ENCODE measurements at regions not wholly inside any gene's neighbourhood (a gene's known extent, or its start where the extent isn't known, plus 50 kb on each side); places are given as distances from the start of the nearest gene placed in this dataset.
"Not testable (repeated sequence)": the region's sequence is repeated elsewhere in the genome, so short reads cannot be mapped to it uniquely, and the experiment has no call there.

DNA sequence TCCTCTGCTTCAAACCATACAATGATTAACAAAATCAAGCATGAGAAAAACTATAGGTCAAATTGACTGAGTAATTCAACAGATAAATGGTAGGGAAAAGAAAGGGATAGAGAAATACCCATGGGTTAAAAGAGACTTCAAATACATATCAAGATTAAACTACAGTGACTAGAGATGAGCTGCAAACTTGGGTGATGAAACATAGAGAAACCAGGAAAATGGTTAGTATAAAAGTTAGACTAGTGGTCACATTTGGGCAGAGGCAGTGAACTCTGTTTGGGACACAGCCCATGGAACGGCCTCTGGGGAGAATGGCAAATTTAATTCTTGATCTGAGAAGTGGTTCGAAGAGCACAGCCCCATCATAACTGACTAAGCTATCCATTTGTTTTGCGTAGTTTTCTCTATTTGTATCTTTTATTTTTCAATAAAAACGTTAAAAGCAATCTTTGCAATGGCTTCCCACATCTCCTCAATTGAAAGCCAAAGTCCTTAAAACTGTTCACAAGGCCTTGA lies 99.4 kb downstream of the APIP start:
- FAIRE-seq (no peak), DNase-seq (ENCODE audit: insufficient read length, low spot score) (no peak)
- TF ChIP-seq POLR2A (IDR thresholded peaks at IDR 0.05; ENCODE audit: low read depth, low read length) (no peak), POLR2AphosphoS5 (IDR thresholded peaks at IDR 0.05; ENCODE audit: low read depth, low read length) (no peak), TAF1 (IDR thresholded peaks at IDR 0.05; ENCODE audit: low read depth, low read length) (no peak), SPI1 (IDR thresholded peaks at IDR 0.05; ENCODE audit: low read depth, low read length) (no peak), PAX5 (IDR thresholded peaks at IDR 0.05; ENCODE audit: insufficient read depth, low read length, severe bottlenecking) (no peak), POU2F2 (IDR thresholded peaks at IDR 0.05; ENCODE audit: low read depth, low read length) (no peak)

DNA sequence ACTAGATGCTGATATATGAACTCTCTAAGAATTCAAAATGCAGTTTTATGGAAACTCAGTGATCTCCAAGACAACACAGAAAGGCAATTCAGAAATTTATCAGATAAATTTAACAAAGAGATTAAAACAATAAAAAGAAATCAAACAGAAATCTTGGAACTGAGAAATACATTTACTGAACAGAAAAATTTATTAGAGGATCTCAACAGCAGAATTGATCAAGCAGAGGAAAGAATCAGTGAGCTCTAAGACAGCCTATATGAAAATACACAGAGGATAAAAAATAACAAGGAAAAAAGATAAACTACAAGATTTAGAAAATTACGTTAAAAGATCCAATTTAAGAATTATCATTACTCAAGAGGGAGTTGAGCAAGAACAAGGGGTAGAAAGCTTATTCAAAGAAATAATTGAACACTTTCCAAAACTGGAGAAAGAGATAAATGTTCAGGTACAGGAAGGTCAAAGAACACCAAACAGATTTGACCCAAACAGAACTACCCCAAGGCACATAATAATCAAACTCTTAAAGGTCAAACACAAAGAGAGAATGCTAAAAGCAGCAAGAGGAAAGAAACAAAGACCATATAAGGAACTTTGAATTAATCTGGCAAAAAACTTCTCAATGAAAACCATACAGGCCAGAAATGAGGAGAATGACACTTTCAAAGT lies 103.1 kb downstream of the APIP start:
- TF ChIP-seq POLR2AphosphoS5 (IDR thresholded peaks at IDR 0.05; ENCODE audit: low read depth, low read length) (no peak), TAF1 (IDR thresholded peaks at IDR 0.05; ENCODE audit: low read depth, low read length) (no peak), SPI1 (IDR thresholded peaks at IDR 0.05; ENCODE audit: low read depth, low read length) (no peak), PAX5 (IDR thresholded peaks at IDR 0.05; ENCODE audit: insufficient read depth, low read length, severe bottlenecking) (no peak), POLR2A (IDR thresholded peaks at IDR 0.05; ENCODE audit: low read depth, low read length) (no peak), POU2F2 (IDR thresholded peaks at IDR 0.05; ENCODE audit: low read depth, low read length) (no peak)
- FAIRE-seq (no peak), DNase-seq (ENCODE audit: insufficient read length, low spot score) (no peak)

DNA sequence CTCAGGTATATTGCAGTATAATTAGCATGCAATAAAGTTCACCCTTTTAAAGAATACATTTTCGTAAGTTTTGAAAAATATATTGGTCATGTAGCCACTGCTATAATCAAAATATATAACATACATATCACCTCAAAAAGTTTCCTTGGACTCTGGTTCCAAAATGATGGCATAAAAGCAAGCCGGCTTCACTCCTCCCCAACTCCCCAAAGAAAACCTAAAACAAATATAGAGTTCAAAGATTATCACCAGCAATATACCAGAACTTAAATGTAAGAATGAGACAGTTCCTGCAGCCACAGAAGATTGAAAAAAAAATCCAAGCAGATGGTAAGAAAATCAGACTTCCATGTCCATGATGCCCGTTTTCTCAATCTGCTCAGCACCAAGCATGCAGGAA lies 104.3 kb downstream of the APIP start:
- TF ChIP-seq POLR2A (IDR thresholded peaks at IDR 0.05; ENCODE audit: low read depth, low read length): no peak
- no peak for TF ChIP-seq SPI1 (IDR thresholded peaks at IDR 0.05; ENCODE audit: low read depth, low read length)
- TF ChIP-seq POLR2AphosphoS5 (IDR thresholded peaks at IDR 0.05; ENCODE audit: low read depth, low read length): no peak
- TF ChIP-seq PAX5 (IDR thresholded peaks at IDR 0.05; ENCODE audit: insufficient read depth, low read length, severe bottlenecking): no peak
- TF ChIP-seq TAF1 (IDR thresholded peaks at IDR 0.05; ENCODE audit: low read depth, low read length): no peak
- no peak for TF ChIP-seq POU2F2 (IDR thresholded peaks at IDR 0.05; ENCODE audit: low read depth, low read length)
- FAIRE-seq: no peak
- no peak for DNase-seq (ENCODE audit: insufficient read length, low spot score)

DNA sequence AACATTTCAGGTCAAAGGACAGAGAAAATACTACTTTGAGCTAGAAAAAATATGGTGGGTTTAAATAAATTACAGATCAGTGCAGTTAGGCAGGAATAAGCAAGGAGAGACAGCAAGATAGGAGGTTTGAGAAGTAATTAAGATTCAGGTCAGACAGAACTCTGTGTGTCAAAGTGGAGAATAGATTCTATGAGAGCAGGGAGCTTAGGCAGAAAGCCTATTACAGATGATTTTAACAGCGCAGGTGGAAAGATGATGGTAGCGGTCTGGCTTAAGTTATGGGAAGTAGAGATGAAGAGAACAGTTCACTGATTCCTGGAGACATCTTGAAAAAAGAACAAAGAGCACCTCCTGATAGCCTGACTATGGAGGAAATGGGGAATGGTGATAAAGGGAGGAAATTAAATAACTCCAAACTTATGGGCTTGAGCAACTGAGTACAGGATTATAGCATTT lies 106.0 kb downstream of the APIP start:
- FAIRE-seq (no peak), DNase-seq (ENCODE audit: insufficient read length, low spot score) (no peak)
- TF ChIP-seq TAF1 (IDR thresholded peaks at IDR 0.05; ENCODE audit: low read depth, low read length) (no peak), PAX5 (IDR thresholded peaks at IDR 0.05; ENCODE audit: insufficient read depth, low read length, severe bottlenecking) (no peak), POU2F2 (IDR thresholded peaks at IDR 0.05; ENCODE audit: low read depth, low read length) (no peak), SPI1 (IDR thresholded peaks at IDR 0.05; ENCODE audit: low read depth, low read length) (no peak), POLR2AphosphoS5 (IDR thresholded peaks at IDR 0.05; ENCODE audit: low read depth, low read length) (no peak), POLR2A (IDR thresholded peaks at IDR 0.05; ENCODE audit: low read depth, low read length) (no peak)

DNA sequence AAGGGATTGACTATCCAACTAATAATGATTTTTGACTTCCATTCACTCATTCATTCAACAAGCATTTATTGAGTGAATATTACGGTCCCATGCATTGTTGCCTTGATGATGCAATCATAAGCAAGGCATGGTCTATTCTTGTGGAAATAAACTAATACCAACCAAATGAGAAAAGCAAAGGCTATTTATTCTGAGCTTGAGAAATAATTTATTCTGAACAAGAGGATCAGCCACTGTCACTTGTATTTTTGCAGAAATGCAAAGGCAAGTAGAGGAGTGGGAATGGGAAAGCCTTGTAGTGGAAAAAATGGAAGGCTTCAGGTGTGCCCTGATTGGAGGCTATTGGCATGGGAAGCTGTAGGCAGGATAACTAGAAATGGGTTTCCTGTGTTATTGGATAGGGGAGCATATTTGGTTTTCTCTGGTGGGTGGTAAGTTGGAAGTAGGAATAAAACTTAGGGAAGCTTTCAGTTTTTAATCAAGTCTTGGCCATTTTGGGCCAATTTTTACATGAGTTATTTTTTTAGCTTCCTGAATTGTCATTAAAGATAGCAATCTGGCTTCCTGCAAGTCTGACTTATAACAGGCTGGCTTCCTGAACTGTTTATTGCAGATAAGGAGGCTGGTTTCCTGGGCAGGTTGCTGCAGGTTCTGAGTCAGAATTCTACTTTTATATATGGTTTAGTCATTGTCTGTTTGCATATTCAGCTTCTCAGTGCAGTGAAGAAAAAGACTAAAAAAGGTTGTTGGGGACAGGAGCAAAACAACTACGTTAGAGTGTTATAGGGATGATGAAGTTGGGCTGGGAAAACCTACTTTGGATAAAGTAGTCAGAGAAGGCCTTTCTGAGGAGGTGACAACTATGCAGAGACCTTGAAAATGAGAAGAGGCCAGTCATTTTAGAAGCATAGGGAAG lies 106.7 kb downstream of the APIP start:
- TF ChIP-seq POLR2AphosphoS5 (IDR thresholded peaks at IDR 0.05; ENCODE audit: low read depth, low read length) (no peak), SPI1 (IDR thresholded peaks at IDR 0.05; ENCODE audit: low read depth, low read length) (no peak), POU2F2 (IDR thresholded peaks at IDR 0.05; ENCODE audit: low read depth, low read length) (no peak), POLR2A (IDR thresholded peaks at IDR 0.05; ENCODE audit: low read depth, low read length) (no peak), TAF1 (IDR thresholded peaks at IDR 0.05; ENCODE audit: low read depth, low read length) (no peak), PAX5 (IDR thresholded peaks at IDR 0.05; ENCODE audit: insufficient read depth, low read length, severe bottlenecking) (no peak)
- FAIRE-seq (no peak), DNase-seq (ENCODE audit: insufficient read length, low spot score) (no peak)

DNA sequence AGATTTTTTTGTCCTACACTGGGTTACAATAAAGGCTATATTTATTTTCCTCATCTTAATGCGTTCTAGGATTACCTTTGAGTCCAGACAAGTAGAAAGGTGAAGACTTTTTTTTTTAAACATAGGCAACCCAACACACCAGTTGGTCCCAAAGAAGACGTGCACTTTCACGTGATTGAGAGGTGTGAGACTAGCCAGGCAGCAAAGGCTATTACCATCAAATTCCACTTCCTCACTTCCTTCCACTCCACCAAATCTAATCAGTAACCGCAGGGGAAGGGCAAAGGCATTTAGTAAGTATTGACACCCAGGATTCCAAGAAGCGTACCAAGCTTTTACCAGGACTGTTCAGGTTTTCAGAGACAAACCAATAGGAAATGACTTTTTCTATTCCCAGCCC lies 109.3 kb downstream of the APIP start:
- no peak for FAIRE-seq
- DNase-seq (ENCODE audit: insufficient read length, low spot score): no peak
- TF ChIP-seq POLR2AphosphoS5 (IDR thresholded peaks at IDR 0.05; ENCODE audit: low read depth, low read length): no peak
- no peak for TF ChIP-seq SPI1 (IDR thresholded peaks at IDR 0.05; ENCODE audit: low read depth, low read length)
- TF ChIP-seq TAF1 (IDR thresholded peaks at IDR 0.05; ENCODE audit: low read depth, low read length): no peak
- TF ChIP-seq PAX5 (IDR thresholded peaks at IDR 0.05; ENCODE audit: insufficient read depth, low read length, severe bottlenecking): no peak
- no peak for TF ChIP-seq POLR2A (IDR thresholded peaks at IDR 0.05; ENCODE audit: low read depth, low read length)
- TF ChIP-seq POU2F2 (IDR thresholded peaks at IDR 0.05; ENCODE audit: low read depth, low read length): no peak

DNA sequence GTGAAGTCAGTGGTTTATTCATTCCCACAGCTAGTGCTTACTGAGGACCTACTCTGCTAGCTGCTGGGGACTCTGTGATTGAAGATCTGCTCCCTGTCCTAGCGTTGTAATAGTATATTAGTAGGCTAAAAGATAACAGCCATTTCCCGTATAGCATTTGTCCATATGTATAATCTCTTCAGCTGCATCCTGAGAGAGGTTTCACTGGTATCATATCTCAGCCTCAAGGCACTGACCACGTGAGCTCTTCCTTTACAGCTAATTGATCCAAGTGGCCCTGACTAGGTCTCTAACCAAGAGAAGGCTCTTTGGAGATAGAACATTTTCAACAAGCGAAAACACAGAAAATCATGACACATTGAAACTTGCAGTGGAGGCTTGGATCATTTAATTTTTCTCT lies 110.2 kb downstream of the APIP start:
- no peak for DNase-seq (ENCODE audit: insufficient read length, low spot score)
- no peak for TF ChIP-seq SPI1 (IDR thresholded peaks at IDR 0.05; ENCODE audit: low read depth, low read length)
- TF ChIP-seq POLR2A (IDR thresholded peaks at IDR 0.05; ENCODE audit: low read depth, low read length): no peak
- no peak for TF ChIP-seq PAX5 (IDR thresholded peaks at IDR 0.05; ENCODE audit: insufficient read depth, low read length, severe bottlenecking)
- no peak for TF ChIP-seq TAF1 (IDR thresholded peaks at IDR 0.05; ENCODE audit: low read depth, low read length)
- TF ChIP-seq POU2F2 (IDR thresholded peaks at IDR 0.05; ENCODE audit: low read depth, low read length): no peak
- TF ChIP-seq POLR2AphosphoS5 (IDR thresholded peaks at IDR 0.05; ENCODE audit: low read depth, low read length): no peak
- no peak for FAIRE-seq

DNA sequence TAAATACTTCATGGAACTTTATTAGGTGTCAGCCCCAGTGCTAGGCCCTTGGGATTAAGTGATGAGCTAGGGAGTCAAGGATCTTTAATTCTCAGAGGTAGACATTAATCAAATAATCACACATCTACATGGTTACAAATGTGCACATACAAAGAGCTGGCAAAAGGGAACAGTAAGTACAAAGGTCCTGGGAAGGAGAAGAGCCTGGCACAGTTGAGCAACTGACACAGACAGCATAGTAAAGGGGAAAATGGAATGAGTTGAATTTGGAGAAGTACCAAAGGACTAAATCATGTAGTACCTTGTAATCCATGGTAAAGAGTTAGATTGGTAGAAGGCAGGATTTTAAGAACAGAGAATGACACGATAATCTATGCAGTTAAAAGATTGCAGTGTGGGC lies 116.3 kb downstream of the APIP start:
- no peak for TF ChIP-seq POU2F2 (IDR thresholded peaks at IDR 0.05; ENCODE audit: low read depth, low read length)
- no peak for TF ChIP-seq SPI1 (IDR thresholded peaks at IDR 0.05; ENCODE audit: low read depth, low read length)
- no peak for TF ChIP-seq POLR2A (IDR thresholded peaks at IDR 0.05; ENCODE audit: low read depth, low read length)
- no peak for TF ChIP-seq PAX5 (IDR thresholded peaks at IDR 0.05; ENCODE audit: insufficient read depth, low read length, severe bottlenecking)
- no peak for TF ChIP-seq TAF1 (IDR thresholded peaks at IDR 0.05; ENCODE audit: low read depth, low read length)
- TF ChIP-seq POLR2AphosphoS5 (IDR thresholded peaks at IDR 0.05; ENCODE audit: low read depth, low read length): no peak
- DNase-seq (ENCODE audit: insufficient read length, low spot score) (no peak), FAIRE-seq (no peak)

DNA sequence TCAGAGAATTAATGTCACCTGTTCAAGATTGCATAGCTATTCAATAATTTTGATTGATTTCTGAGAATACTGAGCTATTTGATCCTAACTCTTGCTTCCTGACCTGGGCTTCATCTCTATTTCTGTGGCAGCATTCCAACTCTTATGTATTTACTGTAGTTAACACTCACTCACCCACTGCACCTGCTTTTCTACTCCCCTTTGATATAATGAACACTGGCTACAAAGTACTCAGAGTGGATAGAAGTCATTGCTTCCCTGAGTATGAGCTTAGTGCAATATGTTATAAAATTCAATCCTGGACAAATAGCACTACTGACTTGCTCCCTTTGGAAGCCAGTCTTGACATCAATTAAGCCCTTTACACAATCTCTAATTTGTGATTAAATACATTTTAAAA lies 117.2 kb downstream of the APIP start:
- FAIRE-seq: no peak
- no peak for DNase-seq (ENCODE audit: insufficient read length, low spot score)
- no peak for TF ChIP-seq SPI1 (IDR thresholded peaks at IDR 0.05; ENCODE audit: low read depth, low read length)
- TF ChIP-seq POU2F2 (IDR thresholded peaks at IDR 0.05; ENCODE audit: low read depth, low read length): no peak
- TF ChIP-seq PAX5 (IDR thresholded peaks at IDR 0.05; ENCODE audit: insufficient read depth, low read length, severe bottlenecking): no peak
- TF ChIP-seq POLR2A (IDR thresholded peaks at IDR 0.05; ENCODE audit: low read depth, low read length): no peak
- TF ChIP-seq POLR2AphosphoS5 (IDR thresholded peaks at IDR 0.05; ENCODE audit: low read depth, low read length): no peak
- no peak for TF ChIP-seq TAF1 (IDR thresholded peaks at IDR 0.05; ENCODE audit: low read depth, low read length)

DNA sequence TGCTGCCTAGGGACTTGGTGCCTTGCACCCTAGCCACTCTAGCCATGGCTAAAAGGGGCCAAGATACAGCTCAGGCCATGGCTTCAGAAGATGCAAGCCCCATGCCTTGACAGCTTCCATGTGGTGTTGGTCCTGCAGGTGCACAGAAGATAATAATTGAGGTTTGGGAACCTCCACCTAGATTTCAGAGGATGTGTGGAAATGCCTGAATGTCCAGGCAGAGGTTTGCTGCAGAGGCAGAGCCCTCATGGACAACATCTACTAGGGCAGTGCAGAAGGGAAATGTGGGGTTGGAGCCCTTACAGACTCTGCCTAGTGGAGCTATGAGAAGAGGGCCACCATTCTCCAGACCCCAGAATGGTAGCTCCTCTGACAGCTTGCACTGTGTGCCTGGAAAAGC lies 118.7 kb downstream of the APIP start:
- not testable (repeated sequence) for FAIRE-seq; DNase-seq (ENCODE audit: insufficient read length, low spot score)
